CD4-positive, alpha-beta T cell treated with Interleukin-2 at 100 ng/mL for 4 hours (primary cell): ENCODE measurements at regions not wholly inside any gene's neighbourhood (a gene's known extent, or its start where the extent isn't known, plus 50 kb on each side); places are given as distances from the start of the nearest gene placed in this dataset.

ENCODE experiments used
- DNase-seq: peaks from one replicate; pipeline ENCODE4 v3.0.0-alpha.2; 2020; ENCODE audit warnings: low spot score

GRCh38 chr21:21605521-21605920, 607.3 kb downstream of the NCAM2 start:
- DNase-seq = no peak

- DNase-seq = no peak
Observed at GRCh38 chr21:21606041-21606440, 607.8 kb downstream of the NCAM2 start.

GRCh38 chr21:21612466-21612865, 614.3 kb downstream of the NCAM2 start:
- DNase-seq = no peak

DNA sequence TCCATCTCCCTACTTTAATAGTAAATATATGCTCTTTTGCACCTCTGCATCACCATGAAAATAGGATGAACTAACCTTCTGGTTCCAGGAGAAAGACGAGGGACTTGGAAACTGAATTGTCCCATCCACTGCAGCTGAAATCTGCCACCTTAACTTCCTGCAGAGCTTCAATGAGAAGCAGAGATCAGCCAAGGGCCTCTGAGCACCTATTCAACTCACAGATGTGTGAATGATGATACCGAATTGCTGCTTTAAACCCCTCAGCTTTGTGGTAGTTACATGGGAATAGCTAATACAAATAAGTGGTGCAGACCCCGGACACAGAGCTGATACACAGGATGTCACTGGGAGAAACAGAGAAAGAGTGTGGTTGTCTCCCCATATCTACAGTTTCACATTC, 616.8 kb downstream of the NCAM2 start:
- DNase-seq = no peak

GRCh38 chr21:21622460-21623234, 624.4 kb downstream of the NCAM2 start:
- DNase-seq = no peak

GRCh38 chr21:21624674-21625073, 626.5 kb downstream of the NCAM2 start:
- DNase-seq = no peak

DNA sequence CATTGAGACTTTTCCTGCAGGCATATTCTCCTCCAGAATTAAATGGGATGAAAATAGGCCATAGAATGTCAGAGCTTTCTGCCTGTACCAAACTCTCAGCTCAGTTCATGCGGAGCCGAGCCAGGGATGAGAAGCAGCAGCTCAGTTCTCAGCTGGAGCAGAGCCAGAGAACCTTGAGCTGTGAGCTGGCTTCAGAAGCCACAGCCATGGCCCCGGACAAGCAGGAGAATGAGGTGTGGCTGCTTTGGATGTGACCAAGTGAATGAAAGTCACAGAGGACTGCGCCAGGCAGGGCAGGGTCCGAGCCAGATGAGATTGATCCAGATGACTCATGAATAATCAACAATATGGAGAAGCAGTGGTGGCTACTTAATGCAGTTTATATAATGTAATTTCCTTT, 633.8 kb downstream of the NCAM2 start:
- DNase-seq = no peak

- no peak for DNase-seq
Observed at GRCh38 chr21:21632926-21633325, 634.7 kb downstream of the NCAM2 start.

GRCh38 chr21:21661741-21662140, 663.5 kb downstream of the NCAM2 start:
- no peak for DNase-seq

DNA sequence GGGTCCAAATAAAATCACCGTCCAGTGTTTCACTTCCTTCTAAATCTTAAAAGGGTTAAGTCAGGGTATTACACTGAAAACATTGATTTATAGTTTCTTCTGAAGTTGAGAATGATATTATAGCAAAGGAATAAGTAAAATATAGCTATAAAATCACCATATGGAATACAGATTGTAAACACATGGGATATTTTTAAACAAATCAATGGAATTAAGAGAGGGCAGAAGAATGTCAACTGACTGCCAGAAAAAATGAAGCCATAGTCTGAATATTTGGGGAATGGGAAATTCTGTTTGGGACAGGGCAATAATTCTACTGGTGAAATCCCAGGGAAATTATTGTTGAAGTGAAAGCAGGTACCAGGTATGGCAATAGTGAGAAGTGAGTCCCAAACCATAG, 664.6 kb downstream of the NCAM2 start:
- no peak for DNase-seq

DNA sequence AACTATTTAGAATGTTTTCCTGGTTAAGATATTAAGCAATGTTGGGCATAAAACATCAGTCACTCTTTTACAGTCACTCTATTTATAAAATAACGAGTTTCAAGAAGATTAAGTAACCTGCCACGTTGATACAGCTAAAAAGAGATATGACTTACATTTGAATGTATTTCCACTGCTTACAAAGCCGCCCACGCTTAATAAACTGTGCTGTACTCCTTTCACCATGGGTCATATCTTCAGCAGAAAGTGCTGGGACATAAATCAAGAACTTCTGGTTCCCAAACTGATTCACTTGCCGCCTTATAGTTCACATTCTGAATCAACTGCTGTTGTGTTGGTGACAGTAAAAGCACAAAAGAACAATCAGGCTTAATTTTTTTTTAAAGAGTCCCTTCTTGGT, 666.7 kb downstream of the NCAM2 start:
- no peak for DNase-seq

- DNase-seq = no peak
Observed at GRCh38 chr21:21666689-21667088, 668.5 kb downstream of the NCAM2 start.

GRCh38 chr21:21668198-21668597, 670.0 kb downstream of the NCAM2 start:
- no peak for DNase-seq

- no peak for DNase-seq
Observed at GRCh38 chr21:21673959-21674358, 675.8 kb downstream of the NCAM2 start.

GRCh38 chr21:21675601-21676000, 677.4 kb downstream of the NCAM2 start:
- DNase-seq = no peak

DNA sequence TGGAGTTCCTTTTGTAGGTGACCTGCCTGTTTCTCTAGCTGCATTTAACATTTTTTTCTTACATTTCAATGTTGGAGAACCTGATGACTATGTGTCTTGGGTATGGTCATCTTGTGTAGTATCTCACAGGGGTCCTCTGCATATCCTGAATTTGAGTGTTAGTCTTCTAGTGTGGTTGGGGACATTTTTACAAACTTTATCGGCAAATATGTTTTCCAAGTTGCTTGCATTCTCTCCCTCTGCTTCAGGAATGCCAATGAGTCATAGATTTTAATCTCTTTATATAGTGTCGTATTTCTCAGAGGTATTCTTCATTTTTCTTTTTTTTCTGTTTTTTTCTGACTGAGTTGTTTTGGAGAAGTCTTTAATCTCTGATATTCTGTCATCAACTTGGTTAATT, 684.0 kb downstream of the NCAM2 start:
- DNase-seq = no peak

GRCh38 chr21:21688889-21689288, 690.7 kb downstream of the NCAM2 start:
- no peak for DNase-seq

DNA sequence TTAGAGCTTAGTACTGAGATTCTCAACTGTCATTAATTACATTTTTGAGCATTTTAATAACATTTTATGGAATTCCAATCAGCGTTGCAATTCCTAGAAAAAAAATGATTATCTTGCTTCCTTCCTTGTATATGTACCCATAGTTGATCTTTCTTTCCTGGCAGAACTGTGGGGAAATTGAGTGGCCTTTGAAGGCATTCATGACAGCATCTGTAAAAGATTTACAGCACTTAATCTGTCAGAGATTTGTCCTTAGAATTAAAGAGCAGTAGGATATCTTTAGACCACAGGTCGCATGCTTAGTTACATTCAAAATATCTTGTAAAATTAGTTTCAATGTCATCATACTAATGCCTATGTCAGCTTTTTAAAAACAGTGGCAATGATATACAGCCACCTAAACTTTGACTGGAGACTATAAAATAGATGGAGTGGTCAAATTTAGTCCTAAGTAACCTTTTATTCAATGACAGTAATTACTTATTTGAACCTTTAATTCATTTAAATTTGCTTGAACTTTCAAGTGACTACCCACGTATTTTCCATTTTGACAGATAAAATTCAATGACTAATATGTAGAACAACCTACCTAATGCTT, 692.0 kb downstream of the NCAM2 start:
- DNase-seq = no peak

DNA sequence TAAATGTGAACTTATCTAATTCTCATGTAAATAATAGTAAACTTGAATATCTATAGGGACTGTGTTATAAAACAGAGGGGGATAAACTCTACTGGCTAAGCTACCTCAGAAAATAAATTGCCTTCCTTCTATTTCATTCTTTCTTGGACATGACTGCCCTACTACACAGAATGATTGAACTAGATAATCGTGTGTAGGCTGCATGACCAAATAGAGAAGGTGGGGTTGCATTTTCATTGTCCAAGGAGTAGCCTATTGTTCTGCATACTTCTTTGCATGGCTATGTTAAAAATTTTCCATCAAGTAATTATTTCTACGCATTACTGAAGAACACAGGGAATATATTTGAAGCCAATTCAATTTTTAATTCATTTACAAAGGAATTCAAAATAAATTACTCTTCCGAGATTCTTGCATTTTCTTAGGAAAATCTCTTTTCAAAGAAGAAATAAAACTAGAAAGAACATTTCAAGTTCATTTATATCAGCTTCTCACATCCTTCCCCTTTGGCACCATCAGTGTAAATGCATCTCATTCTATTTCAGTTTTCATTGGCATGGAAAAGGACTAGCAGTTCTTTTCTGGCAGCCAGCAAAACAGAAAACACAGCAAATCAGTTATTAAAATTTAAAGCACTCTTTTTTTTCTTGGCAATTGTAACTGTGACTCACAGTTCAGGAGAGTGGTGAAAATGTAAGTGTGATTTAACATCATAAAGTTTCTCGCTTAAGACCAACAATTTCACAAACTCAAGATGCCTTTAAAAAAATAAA, 714.7 kb downstream of the NCAM2 start:
- DNase-seq = no peak

DNA sequence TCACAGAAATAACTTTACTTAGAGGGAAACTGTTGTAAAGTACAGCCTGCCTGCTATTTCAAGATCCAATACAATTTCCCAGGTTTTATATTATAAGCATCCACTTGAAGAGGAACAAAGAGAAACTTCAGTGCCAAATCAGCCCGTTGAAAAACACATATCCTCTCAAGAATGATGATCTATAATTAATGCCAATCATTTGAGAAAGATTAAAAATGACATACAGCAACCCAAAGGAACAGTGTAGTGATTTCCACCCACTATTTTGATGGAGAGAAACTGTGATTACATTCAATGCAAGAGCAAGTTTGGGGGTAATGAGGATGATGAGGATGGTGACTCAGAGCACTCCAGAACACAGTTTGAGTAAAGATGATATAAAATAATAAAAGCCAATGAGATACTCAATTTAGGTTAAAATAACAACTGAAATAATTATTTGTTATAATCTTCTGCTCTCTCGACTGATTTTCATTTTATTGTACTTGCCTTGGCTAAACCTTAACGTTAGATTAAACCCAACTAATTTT, 715.5 kb downstream of the NCAM2 start:
- DNase-seq = no peak

- DNase-seq = no peak
Observed at GRCh38 chr21:21714426-21714825, 716.2 kb downstream of the NCAM2 start.

DNA sequence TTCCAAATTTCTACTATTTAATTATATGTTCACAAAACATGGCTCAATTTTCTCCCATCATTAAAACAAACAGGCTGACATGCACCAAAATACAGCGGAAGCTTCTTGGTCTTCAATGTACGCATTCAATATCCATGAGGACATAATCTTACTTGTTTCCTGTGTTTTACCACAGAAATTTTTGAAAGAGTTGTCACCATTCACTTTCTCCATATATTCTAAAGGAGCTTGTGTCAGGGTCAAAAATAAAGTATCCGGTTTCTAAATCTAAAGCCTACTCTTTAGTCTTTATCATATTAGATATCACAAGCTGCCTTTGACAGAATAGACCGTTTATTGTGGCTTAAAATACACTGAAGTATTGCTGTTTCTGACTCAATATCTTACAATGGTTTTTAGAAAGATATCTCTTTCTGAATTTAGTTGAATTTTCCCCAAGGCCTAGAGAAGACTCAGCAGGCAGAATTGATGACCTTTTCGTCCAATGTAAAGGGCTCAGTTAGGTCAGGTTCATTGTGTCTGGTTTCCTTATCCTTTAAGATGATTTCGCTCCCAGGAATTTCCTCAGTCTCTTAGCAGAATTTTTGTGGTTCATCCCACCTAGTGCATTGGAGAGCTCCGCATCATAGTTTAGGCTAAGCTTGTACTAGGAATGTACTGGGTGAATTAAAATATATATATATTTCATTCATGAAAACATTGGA, 717.2 kb downstream of the NCAM2 start:
- no peak for DNase-seq
